HG03469 (cell line): ENCODE measurements at regions not wholly inside any gene's neighbourhood (a gene's known extent, or its start where the extent isn't known, plus 50 kb on each side); places are given as distances from the start of the nearest gene placed in this dataset.

Experiments used
- ATAC-seq: cut with Tn5 transposase; IDR thresholded peaks from one replicate; pipeline ENCODE4 v1.9.1; 2021; ENCODE audit warnings: mild to moderate bottlenecking, moderate library complexity, moderate number of reproducible peaks; ENCODE audit not compliant: unreplicated experiment

GRCh38 chr4:35709080-35709479, 535.2 kb downstream of the ARAP2 start:
- ATAC-seq: no peak

GRCh38 chr4:35710343-35710742, 534.0 kb downstream of the ARAP2 start:
- no peak for ATAC-seq

DNA sequence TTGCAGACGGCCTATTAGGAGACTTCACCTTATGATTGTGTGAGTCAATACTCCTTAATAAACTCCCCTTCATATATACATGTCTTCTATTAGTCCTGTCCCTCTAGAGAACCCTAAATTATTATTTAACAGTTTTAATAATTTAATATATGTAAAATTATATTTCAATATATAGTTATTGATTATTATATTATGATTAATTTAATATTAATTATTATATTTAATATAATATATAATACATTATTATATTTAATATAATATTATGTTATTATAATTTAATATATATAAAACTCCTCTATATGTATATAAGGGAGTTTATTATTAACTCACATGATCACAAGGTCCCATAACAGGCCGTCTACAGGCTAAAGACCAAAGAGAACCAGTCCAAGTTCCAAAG, 533.2 kb downstream of the ARAP2 start:
- no peak for ATAC-seq

- no peak for ATAC-seq
Measured at GRCh38 chr4:35723973-35724372, 520.3 kb downstream of the ARAP2 start.

GRCh38 chr4:35725131-35725530, 519.2 kb downstream of the ARAP2 start:
- no peak for ATAC-seq

- ATAC-seq: no peak
Measured at GRCh38 chr4:35730414-35730813, 513.9 kb downstream of the ARAP2 start.

GRCh38 chr4:35734381-35735098, 509.8 kb downstream of the ARAP2 start:
- peak; percentile 35 for ATAC-seq

- ATAC-seq: no peak
Measured at GRCh38 chr4:35739308-35739707, 505.0 kb downstream of the ARAP2 start.

GRCh38 chr4:35754047-35754446, 490.3 kb downstream of the ARAP2 start:
- ATAC-seq: no peak

DNA sequence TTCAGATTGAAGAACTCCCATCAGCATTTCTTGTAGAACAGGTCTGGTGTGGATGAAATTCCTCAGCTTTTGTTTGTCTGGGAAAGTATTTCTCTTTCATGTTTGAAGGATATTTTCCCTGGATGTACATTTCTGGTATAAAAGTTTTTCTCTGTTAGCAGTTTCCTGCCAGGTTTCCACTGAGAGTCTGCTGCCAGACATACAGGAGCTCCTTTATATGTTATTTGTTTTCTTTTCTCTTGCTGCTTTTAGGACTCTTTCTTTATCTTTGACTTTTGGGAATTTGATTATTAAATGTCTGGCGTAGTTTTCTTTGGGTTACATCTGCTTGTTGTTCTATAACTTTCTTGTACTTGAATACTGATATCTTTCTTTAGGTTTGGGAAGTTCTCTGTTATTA, 486.5 kb downstream of the ARAP2 start:
- no peak for ATAC-seq

DNA sequence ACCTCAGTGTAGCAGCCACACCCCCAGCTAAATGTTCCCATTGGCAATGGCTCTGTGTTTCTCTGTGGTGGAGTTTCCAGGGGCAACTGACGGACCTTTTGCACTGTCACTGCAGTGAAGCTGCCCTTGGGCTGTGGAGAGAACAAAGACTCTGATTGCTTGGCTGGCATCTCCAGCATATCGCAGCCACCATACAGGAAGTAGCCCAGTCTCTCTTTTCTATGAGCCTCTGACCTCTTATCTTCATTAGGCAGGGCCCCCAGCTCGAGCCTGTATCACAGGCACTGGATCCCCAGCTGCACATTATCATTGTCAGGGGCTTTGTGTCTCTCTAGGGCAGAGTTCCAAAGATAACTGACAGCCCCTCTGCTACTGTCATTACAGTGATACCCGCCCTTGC, 483.5 kb downstream of the ARAP2 start:
- no peak for ATAC-seq

GRCh38 chr4:35771571-35771970, 472.7 kb downstream of the ARAP2 start:
- ATAC-seq: no peak

- no peak for ATAC-seq
Measured at GRCh38 chr4:35772291-35772690, 472.0 kb downstream of the ARAP2 start.

GRCh38 chr4:35789899-35790574, 454.3 kb downstream of the ARAP2 start:
- no peak for ATAC-seq

DNA sequence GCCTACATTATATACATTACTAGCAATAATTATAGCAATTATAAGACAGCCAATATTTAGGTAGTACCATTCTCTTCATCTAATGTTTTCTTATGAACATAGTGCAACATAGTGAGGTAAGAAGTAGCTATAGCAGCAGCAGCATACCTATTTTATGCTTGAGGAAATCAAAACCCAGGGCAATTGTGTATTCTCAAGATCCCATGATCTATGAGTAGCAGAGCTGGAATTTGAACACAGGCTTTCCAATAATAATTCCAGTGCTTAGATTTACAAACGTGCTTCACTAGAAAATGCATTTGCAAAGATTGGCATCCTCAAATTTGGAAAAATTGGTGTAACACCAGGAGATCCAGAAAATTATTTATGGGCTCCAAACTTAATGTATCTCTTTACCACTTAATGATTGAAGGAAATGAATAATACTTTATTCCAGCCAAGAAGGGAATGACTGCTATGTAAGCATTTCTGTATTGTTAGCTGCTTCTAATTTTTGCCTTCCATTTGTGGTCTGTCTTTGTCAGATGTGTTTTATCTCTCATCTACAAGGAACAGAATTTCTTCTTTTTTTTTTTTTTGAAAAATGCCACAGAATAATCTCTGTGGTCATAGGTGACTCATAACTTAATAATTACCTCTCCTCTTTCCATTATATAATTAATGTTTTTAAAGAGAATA, 451.1 kb downstream of the ARAP2 start:
- ATAC-seq: no peak

- no peak for ATAC-seq
Measured at GRCh38 chr4:35793766-35794165, 450.5 kb downstream of the ARAP2 start.

GRCh38 chr4:35800669-35801068, 443.6 kb downstream of the ARAP2 start:
- no peak for ATAC-seq

- ATAC-seq: no peak
Measured at GRCh38 chr4:35802644-35803043, 441.7 kb downstream of the ARAP2 start.

DNA sequence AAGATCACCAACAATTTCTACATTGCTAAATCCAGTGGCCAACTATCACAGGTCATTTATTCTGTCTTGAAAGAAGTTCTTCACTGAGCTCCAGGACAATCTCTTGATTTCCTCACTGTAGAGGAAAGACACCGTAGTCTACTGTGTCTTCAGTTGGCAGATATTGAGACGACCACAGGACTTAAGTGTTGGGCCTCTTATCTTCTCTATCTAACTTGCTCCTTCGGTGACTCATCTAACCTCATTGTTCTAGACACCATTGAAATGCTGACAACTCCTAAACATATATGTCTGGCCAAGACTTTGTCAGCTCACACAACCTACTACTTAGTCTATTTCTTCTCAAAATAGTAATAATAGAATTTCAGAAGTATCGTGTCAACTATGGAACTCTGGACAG, 425.8 kb downstream of the ARAP2 start:
- no peak for ATAC-seq

- ATAC-seq: no peak
Measured at GRCh38 chr4:35820003-35820402, 424.3 kb downstream of the ARAP2 start.

DNA sequence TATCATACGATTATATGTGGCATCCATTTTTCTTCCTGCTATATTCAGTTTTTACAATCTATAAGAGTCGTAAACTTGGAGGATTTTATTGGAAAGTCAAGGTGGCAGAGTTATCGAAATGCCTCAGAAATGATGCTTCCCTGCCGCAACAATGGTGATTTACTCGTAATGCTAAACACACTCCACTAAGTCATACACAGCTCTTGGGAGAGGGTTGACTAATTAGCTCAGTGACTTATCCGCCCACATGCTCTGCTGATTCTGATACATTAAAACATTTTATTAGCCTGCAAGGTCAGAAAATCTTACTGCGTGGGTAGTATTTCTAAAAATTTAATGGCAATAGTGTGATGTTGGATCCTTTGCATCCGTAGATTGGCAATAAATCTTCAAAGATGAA, 420.1 kb downstream of the ARAP2 start:
- ATAC-seq: no peak

GRCh38 chr4:35835893-35836292, 408.4 kb downstream of the ARAP2 start:
- no peak for ATAC-seq
